Panc1 (cell line): ENCODE measurements at regions not wholly inside any gene's neighbourhood (a gene's known extent, or its start where the extent isn't known, plus 50 kb on each side); places are given as distances from the start of the nearest gene placed in this dataset.

Experiments
- ATAC-seq: fragments of 200-7000 bp; cut with Tn5 transposase; 2 replicates; pipeline ENCODE4 v1.9.1; 2020; ENCODE audit warnings: mild to moderate bottlenecking, moderate library complexity
- BruUV-seq: library from RNA; stranded (reverse); fragments of 400-500 nt; replicated peaks from 2 replicates; lab custom pipeline; 2021; lab: Mats Ljungman, UMichigan
- CTCF ChIA-PET: fragments of 300-600 bp; sonication (Branson Sonifier 250); formaldehyde crosslinking; loops from one replicate; lab custom pipeline; 2022; ENCODE audit warnings: antibody characterized with exemption; lab: Charles Lee
- POLR2A ChIA-PET: fragments of 300-600 bp; sonication (Branson Sonifier 250); formaldehyde crosslinking; loops from one replicate; lab custom pipeline; 2022; ENCODE audit warnings: antibody characterized with exemption; lab: Charles Lee
- DNase-seq: peaks from one replicate; pipeline ENCODE4 v3.0.0-alpha.2; 2010; ENCODE audit warnings: low read depth, low spot score
- H3K27ac ChIP-seq: 2 replicates; pipeline ENCODE4 v1.5.1; 2011; ENCODE audit warnings: mild to moderate bottlenecking, low read length, inconsistent platforms
- H3K27me3 ChIP-seq: fragments of 200-500 bp; sonication (Bioruptor generic); 2 replicates; pipeline ENCODE4 v1.6.0; 2014; ENCODE audit warnings: low read length, inconsistent platforms; ENCODE audit not compliant: control insufficient read depth, insufficient read depth
- H3K36me3 ChIP-seq: fragments of 200-500 bp; sonication (Bioruptor generic); 2 replicates; pipeline ENCODE4 v1.5.1; 2014; ENCODE audit warnings: inconsistent platforms, mild to moderate bottlenecking, low read length, moderate library complexity; ENCODE audit not compliant: control insufficient read depth, insufficient read depth
- H3K4me1 ChIP-seq: 2 replicates; pipeline ENCODE4 v1.5.1; 2011; ENCODE audit warnings: inconsistent platforms, mild to moderate bottlenecking, low read length, moderate library complexity; ENCODE audit not compliant: control insufficient read depth, insufficient read depth
- H3K4me3 ChIP-seq, 2 experiments: 2 replicates each; pipeline ENCODE4 v1.5.1; 2011 to 2012; ENCODE audit warnings: low read depth in 2 of 2, low read length in 2 of 2, mild to moderate bottlenecking in 2 of 2, inconsistent platforms in 1 of 2, moderate library complexity in 1 of 2
- H3K9me3 ChIP-seq: fragments of 200-500 bp; sonication (Bioruptor generic); 2 replicates; pipeline ENCODE4 v1.5.1; 2014; ENCODE audit warnings: low read depth, mild to moderate bottlenecking, inconsistent platforms, low read length, moderate library complexity; ENCODE audit not compliant: control insufficient read depth, insufficient read depth
- POLR2AphosphoS5 ChIP-seq: IDR thresholded peaks from 2 replicates; pipeline ENCODE4 v1.6.1; 2012; ENCODE audit warnings: mild to moderate bottlenecking, low read depth, low read length, moderate library complexity
- SIN3A ChIP-seq: IDR thresholded peaks from 2 replicates; pipeline ENCODE4 v1.6.1; 2012; ENCODE audit warnings: low read depth, mild to moderate bottlenecking, low read length, moderate library complexity, borderline replicate concordance; ENCODE audit not compliant: insufficient read depth
- TCF7L2 ChIP-seq: IDR thresholded peaks from 2 replicates; pipeline ENCODE4 v1.6.1; 2011; ENCODE audit warnings: mild to moderate bottlenecking, low read depth, low read length, inconsistent platforms
- in situ Hi-C: cut with HindIII; loops from 2 replicates; pipeline ENCODE4 v1.10.0; 2016; ENCODE audit warnings: low sequenced_read_pairs, low pct_unique_long_range_greater_than_20kb
- intact Hi-C: fragments of 100-400 bp; cut with micrococcal nuclease; formaldehyde crosslinking; loops from one replicate; pipeline ENCODE4 v1.10.0; 2022; ENCODE audit not compliant: unreplicated experiment
- TF ChIP-seq, protein P1 (sequence below), 2 experiments: IDR thresholded peaks; 2 replicates each; pipeline ENCODE4 v1.6.1; 2011 to 2012; ENCODE audit warnings: low read depth in 2 of 2, control low read depth in 1 of 2, low read length in 1 of 2, mild to moderate bottlenecking in 1 of 2, moderate library complexity in 1 of 2; ENCODE audit not compliant: insufficient read depth in 1 of 2
- TF ChIP-seq, protein P2 (sequence below): fragments of 450-650 bp; IDR thresholded peaks from 2 replicates; pipeline ENCODE4 v1.5.1; 2017; ENCODE audit warnings: mild to moderate bottlenecking

DNA sequence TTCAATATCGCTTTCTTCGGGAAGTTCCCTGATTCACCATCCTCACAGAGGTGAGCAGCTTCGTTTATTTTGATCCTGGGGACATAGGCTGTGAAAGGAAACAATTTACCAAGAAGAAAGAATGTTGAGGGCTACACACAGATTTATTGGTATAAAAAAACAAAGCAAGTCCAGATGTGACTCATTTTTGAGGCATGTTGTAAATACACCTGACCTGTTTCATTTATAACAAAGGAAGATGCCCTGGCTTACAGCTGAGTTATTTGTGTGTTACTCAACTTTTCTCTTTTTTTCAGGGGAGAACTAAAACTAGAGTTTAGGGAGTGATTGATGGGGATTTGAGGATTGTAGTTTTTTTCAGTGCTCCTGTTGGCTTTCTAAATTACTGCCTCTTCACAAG, 489.5 kb downstream of the CBLN4 start:
- no peaks in the 10 kb centered on the region for H3K36me3 ChIP-seq
- H3K27ac ChIP-seq, result no peak overlapping the region
- no peak overlapping the region for H3K4me3 ChIP-seq
- H3K4me1 ChIP-seq, result no peaks in the 10 kb centered on the region
- TF ChIP-seq SIN3A (no peak), POLR2AphosphoS5 (no peak), TCF7L2 (no peak)
- TF ChIP-seq, protein P1, sequence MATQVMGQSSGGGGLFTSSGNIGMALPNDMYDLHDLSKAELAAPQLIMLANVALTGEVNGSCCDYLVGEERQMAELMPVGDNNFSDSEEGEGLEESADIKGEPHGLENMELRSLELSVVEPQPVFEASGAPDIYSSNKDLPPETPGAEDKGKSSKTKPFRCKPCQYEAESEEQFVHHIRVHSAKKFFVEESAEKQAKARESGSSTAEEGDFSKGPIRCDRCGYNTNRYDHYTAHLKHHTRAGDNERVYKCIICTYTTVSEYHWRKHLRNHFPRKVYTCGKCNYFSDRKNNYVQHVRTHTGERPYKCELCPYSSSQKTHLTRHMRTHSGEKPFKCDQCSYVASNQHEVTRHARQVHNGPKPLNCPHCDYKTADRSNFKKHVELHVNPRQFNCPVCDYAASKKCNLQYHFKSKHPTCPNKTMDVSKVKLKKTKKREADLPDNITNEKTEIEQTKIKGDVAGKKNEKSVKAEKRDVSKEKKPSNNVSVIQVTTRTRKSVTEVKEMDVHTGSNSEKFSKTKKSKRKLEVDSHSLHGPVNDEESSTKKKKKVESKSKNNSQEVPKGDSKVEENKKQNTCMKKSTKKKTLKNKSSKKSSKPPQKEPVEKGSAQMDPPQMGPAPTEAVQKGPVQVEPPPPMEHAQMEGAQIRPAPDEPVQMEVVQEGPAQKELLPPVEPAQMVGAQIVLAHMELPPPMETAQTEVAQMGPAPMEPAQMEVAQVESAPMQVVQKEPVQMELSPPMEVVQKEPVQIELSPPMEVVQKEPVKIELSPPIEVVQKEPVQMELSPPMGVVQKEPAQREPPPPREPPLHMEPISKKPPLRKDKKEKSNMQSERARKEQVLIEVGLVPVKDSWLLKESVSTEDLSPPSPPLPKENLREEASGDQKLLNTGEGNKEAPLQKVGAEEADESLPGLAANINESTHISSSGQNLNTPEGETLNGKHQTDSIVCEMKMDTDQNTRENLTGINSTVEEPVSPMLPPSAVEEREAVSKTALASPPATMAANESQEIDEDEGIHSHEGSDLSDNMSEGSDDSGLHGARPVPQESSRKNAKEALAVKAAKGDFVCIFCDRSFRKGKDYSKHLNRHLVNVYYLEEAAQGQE (IDR thresholded peaks at IDR 0.05; ENCODE audit: insufficient read depth in 1 of 2, low read depth in 2 of 2, low read length in 1 of 2), result no peak
- TF ChIP-seq, protein P2, sequence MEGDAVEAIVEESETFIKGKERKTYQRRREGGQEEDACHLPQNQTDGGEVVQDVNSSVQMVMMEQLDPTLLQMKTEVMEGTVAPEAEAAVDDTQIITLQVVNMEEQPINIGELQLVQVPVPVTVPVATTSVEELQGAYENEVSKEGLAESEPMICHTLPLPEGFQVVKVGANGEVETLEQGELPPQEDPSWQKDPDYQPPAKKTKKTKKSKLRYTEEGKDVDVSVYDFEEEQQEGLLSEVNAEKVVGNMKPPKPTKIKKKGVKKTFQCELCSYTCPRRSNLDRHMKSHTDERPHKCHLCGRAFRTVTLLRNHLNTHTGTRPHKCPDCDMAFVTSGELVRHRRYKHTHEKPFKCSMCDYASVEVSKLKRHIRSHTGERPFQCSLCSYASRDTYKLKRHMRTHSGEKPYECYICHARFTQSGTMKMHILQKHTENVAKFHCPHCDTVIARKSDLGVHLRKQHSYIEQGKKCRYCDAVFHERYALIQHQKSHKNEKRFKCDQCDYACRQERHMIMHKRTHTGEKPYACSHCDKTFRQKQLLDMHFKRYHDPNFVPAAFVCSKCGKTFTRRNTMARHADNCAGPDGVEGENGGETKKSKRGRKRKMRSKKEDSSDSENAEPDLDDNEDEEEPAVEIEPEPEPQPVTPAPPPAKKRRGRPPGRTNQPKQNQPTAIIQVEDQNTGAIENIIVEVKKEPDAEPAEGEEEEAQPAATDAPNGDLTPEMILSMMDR, result no peak
- ATAC-seq (no peak), DNase-seq (no peak)
- ChIA-PET POLR2A (no interaction called here), CTCF (no interaction called here)
- intact Hi-C loops, result no loop called here
- no peaks in the 10 kb centered on the region for H3K27me3 ChIP-seq
- H3K9me3 ChIP-seq, result no peaks in the 10 kb centered on the region
- BruUV-seq, result no TSS peak
- in situ Hi-C loops, result no loop called here

DNA sequence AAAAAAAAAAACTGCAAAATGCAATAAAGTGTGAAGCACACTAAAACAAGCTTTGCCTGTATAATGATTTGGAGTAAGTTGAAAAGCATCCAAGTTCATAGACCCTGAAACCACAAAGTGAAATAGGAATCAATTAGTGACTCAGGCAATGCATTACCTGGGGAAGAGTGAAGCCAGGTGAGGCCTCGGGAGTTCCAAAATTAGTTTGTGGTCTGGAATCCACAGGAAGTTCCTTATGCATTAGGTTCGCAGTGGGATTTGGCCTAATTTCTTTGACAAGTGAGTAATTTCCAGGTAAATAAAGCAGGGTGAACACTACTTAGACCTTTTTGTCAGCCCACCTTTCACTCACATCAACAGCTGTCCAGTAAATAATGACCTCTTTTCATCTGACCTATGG, 490.8 kb downstream of the CBLN4 start:
- BruUV-seq, result no TSS peak
- TF ChIP-seq, protein P1 (IDR thresholded peaks at IDR 0.05; ENCODE audit: insufficient read depth in 1 of 2, low read depth in 2 of 2, low read length in 1 of 2), result no peak
- TF ChIP-seq TCF7L2 (no peak), SIN3A (no peak), POLR2AphosphoS5 (no peak)
- TF ChIP-seq, protein P2, result no peak
- no peaks in the 10 kb centered on the region for H3K36me3 ChIP-seq
- ATAC-seq (no peak), DNase-seq (no peak)
- H3K9me3 ChIP-seq, result no peaks in the 10 kb centered on the region
- ChIA-PET POLR2A (no interaction called here), CTCF (no interaction called here)
- H3K27me3 ChIP-seq, result no peaks in the 10 kb centered on the region
- H3K4me1 ChIP-seq, result no peaks in the 10 kb centered on the region
- in situ Hi-C loops, result no loop called here
- intact Hi-C loops, result no loop called here
- H3K27ac ChIP-seq, result no peak overlapping the region
- no peak overlapping the region for H3K4me3 ChIP-seq
